ENCODE measurements at regions not wholly inside any gene's neighbourhood (a gene's known extent, or its start where the extent isn't known, plus 50 kb on each side); places are given as distances from the start of the nearest gene placed in this dataset.
A peak's percentile ranks its signal among the peaks of the same experiment; 100 is the strongest.
"Not testable (repeated sequence)": the region's sequence is repeated elsewhere in the genome, so short reads cannot be mapped to it uniquely, and the experiment has no call there.

GRCh38 chr2:5145801-5146200 is 546.4 kb upstream of the SOX11 start:
- no peak for DNase-seq

- no peak for DNase-seq
Measured at GRCh38 chr2:5148392-5149085, 543.6 kb upstream of the SOX11 start.

DNA sequence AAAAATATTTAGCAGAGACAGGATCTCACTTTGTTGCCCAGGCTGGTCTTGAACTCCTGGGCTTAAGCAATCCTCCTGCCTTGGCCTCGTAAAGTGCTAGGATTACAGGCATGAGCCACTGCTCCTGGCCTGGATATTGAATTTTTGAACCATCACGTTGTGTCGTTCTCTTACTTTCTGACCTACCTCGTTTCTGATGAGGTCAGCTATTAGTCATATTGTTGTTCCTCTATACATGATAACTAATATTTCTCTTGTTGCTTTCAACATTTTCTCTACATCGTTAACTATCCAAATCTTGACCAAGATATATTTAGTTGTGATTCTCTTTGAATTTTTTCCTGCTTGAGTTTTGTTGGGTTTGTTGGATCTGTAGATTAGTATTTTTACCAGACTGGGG is 541.3 kb upstream of the SOX11 start:
- no peak for DNase-seq

GRCh38 chr2:5164776-5165525 is 527.2 kb upstream of the SOX11 start:
- DNase-seq: peak in 1 of 3 donors; percentile 81

DNA sequence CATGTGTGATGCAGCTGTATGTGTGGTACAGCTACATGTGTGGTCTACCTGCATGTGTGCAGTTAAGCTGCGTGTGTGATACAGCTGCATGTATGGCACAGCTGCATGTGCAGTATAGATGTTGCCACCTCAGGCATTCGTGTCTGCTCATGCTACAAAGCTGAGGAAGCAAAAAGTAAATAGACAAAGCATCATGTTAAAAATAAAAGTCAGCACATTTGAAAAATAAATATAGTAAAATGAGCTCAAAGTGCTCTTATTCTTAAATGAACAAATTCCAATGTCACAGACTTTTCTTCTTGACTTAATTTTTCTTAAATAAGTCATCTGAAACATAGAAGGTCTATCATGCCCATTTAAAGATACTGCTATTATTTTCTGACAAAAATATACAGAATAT is 519.3 kb upstream of the SOX11 start:
- no peak for DNase-seq

DNA sequence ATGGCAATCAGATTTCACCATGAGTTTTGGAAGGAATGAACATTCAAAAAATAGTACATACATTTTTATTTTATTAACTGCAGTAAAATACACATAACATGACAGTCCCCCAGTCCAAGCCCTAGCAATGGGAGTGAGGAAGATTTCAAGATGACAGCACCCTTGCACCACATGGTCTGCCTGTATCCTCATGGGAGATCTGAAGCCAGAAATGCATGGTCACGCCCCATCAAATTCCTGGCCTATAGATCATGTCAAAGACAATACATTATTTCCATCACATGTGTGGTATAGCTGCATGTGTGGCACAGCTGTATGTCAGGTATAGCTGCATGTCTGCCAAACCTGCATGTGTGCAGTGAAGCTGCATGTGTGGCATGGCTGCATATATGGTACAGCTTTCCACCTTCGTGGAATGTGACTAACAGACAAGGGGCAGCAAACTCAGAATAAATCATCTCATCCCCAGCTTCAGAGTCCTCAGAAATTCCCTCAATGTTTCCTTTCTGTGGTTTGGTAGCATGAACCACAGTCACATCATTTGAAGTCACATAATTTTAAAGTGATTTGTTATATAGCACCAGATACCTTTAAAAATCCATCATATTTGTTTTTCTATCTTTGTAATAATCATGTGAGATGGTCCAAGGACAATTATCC is 518.2 kb upstream of the SOX11 start:
- no peak for DNase-seq

GRCh38 chr2:5175231-5175630 is 517.0 kb upstream of the SOX11 start:
- no peak for DNase-seq

GRCh38 chr2:5176764-5177163 is 515.4 kb upstream of the SOX11 start:
- peak in 1 of 3 donors; percentile 8 for DNase-seq

DNA sequence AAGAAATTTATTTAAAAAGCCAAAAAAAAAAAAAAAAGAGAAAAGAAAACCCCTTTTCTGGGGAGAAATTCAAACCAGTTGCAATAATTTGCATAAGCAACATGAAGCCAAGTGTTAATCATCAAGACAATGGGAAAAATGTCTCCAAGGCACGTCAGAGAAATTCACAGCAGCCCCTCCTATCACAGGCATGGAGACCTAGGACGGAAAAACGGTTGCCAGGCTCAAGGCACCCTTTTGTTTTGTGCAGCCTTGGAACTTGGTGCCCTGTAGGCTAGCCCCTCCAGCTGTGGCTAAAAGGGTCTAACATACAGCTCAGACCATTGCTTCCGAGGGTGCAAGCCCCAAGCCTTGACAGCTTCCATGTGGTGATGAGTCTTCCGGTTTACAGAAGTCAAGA is 509.2 kb upstream of the SOX11 start:
- DNase-seq: no peak

DNA sequence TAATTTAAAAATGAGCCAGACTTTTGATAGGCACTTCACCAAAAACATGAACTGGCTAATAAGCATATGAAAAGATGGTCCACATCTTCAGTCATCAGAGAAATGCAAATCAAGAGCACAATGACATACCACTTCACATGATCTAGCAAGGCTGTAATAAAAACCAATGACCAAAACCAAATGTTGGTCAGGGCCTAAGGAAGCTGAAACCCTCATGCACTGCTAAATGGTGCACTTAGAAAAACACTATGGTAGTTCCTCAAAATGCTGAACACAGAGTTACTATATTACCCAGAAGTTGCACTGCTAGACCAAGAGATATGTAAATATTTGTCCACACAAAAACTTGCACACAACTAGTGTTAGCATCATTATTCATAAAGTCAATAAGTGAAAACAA is 504.9 kb upstream of the SOX11 start:
- DNase-seq: no peak

DNA sequence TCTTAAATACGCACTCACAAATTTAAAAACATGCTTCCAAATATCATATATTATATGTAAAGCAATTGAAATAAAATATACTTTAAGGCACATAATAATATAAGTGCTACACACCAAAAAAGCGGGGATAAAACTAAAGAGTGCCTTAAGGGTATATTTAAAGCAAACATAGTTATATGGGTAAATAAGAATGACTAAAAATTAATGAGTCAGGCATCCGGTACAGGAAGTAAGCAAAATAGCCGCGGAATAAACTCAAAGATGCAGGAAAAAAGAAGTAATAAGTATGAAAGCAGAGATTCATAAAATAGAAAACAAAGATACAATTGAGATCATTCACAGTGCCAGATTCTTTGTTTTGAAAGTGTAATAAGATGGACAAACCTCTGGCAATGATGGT is 503.5 kb upstream of the SOX11 start:
- no peak for DNase-seq

GRCh38 chr2:5190023-5190422 is 502.2 kb upstream of the SOX11 start:
- DNase-seq: no peak

- DNase-seq: no peak
Measured at GRCh38 chr2:5195636-5196035, 496.5 kb upstream of the SOX11 start.

DNA sequence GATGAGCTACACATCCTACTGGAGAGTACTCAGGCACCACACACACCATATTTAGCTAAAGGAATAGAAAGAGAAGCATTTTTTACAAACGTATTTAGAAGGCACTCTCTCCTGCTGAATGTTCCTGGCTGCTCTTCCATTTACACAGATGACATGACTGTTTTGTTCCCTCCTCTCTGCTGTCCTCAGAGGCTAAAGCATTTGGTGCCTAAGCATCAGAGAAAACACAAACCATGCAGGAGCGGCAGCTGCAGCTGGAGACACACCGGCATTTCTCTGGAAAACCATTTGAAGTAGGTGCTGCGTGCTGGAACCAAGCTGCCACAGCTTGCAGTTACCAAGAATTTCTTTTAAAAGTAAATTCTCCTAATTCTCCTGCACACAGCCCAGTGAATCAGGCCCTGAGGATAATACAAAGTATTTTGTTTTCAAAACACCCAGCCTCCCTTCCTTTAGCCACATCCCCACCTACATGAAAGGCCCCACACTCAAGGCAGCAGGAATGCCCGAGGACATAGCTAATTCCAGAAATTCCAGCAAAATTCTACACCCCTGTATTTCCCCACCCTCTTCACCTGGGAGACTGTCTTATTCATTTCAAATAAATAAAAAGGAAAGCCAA is 488.9 kb upstream of the SOX11 start:
- no peak for DNase-seq

DNA sequence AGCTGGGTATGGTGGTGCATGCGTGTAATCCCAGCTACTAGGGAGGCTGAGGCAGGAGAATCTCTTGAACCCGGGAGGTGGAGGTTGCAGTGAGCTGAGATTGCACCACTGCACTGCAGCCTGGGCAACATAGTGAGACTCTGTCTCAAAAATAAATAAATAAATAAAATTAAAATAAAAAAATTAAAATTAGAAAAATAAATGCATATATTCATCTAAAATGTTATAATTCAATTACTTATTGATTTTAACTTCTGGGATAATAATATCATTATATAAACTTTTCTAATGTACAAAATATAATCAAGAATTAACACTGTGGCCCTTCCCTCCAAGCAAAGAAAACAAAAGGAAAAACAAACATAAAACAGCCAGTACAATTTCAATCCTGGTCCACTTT is 485.4 kb upstream of the SOX11 start:
- not testable (repeated sequence) for DNase-seq

- no peak for DNase-seq
Measured at GRCh38 chr2:5215989-5216607, 476.1 kb upstream of the SOX11 start.

GRCh38 chr2:5227062-5227699 is 465.0 kb upstream of the SOX11 start:
- no peak for DNase-seq

- no peak for DNase-seq
Measured at GRCh38 chr2:5229574-5229973, 462.6 kb upstream of the SOX11 start.

GRCh38 chr2:5230444-5230843 is 461.7 kb upstream of the SOX11 start:
- DNase-seq: no peak

- DNase-seq: no peak
Measured at GRCh38 chr2:5230855-5231254, 461.3 kb upstream of the SOX11 start.

GRCh38 chr2:5231287-5231686 is 460.9 kb upstream of the SOX11 start:
- DNase-seq: no peak

- no peak for DNase-seq
Measured at GRCh38 chr2:5234563-5234962, 457.6 kb upstream of the SOX11 start.
